BJ (cell line): ENCODE measurements at regions not wholly inside any gene's neighbourhood (a gene's known extent, or its start where the extent isn't known, plus 50 kb on each side); places are given as distances from the start of the nearest gene placed in this dataset.

ENCODE experiments used
- CTCF ChIA-PET: fragments of 350-600 bp; formaldehyde crosslinking; extraction: SDS; loops from one replicate; lab custom pipeline; 2021; ENCODE audit warnings: antibody characterized with exemption, inconsistent platforms; lab: Yijun Ruan, JAX
- POLR2A ChIA-PET: fragments of 300-600 bp; sonication (Branson Sonifier 250); formaldehyde crosslinking; extraction: SDS; loops from one replicate; lab custom pipeline; 2021; ENCODE audit warnings: antibody characterized with exemption; lab: Charles Lee
- DNase-seq: peaks from one replicate; pipeline ENCODE4 v3.0.0-alpha.2; 2011; ENCODE audit warnings: low read depth
- H3K27me3 ChIP-seq: 2 replicates; pipeline ENCODE4 v1.6.0; 2011; ENCODE audit warnings: low read length; ENCODE audit not compliant: control insufficient read depth, insufficient read depth
- H3K36me3 ChIP-seq: 2 replicates; pipeline ENCODE4 v1.5.1; 2011; ENCODE audit warnings: low read length; ENCODE audit not compliant: control insufficient read depth, insufficient read depth
- H3K4me3 ChIP-seq: 2 replicates; pipeline ENCODE4 v1.5.1; 2011; ENCODE audit warnings: low read depth, mild to moderate bottlenecking, control low read depth, low read length
- CTCF ChIP-seq: IDR thresholded peaks from 2 replicates; pipeline ENCODE4 v1.5.1; 2011; ENCODE audit warnings: low read depth, mild to moderate bottlenecking, control low read depth, inconsistent platforms, low read length, moderate library complexity; ENCODE audit not compliant: insufficient read depth

GRCh38 chr13:19089315-19089714 is 92.3 kb downstream of the TUBA3C start:
- no peak for TF ChIP-seq CTCF
- ChIA-PET POLR2A (no interaction called here), CTCF (interaction anchor here (0.5 kb wide), 2 partner anchors 11 to 292 kb away, joined by 3 read pairs; no protein-coding TSS in a partner anchor)
- DNase-seq: no peak
- Histone ChIP-seq H3K27me3 (no peaks in the 10 kb centered on the region), H3K4me3 (no peak overlapping the region), H3K36me3 (no peaks in the 10 kb centered on the region)

GRCh38 chr13:19088416-19088815 is 93.2 kb downstream of the TUBA3C start:
- ChIA-PET CTCF (no interaction called here), POLR2A (no interaction called here)
- Histone ChIP-seq H3K36me3 (no peaks in the 10 kb centered on the region), H3K27me3 (no peaks in the 10 kb centered on the region), H3K4me3 (no peak overlapping the region)
- no peak for TF ChIP-seq CTCF
- DNase-seq: no peak

GRCh38 chr13:19085876-19086275 is 95.7 kb downstream of the TUBA3C start:
- ChIA-PET CTCF (no interaction called here), POLR2A (no interaction called here)
- H3K36me3 ChIP-seq: no peaks in the 10 kb centered on the region
- H3K27me3 ChIP-seq: no peaks in the 10 kb centered on the region
- no peak overlapping the region for H3K4me3 ChIP-seq
- no peak for TF ChIP-seq CTCF
- no peak for DNase-seq

GRCh38 chr13:19085258-19085657 is 96.4 kb downstream of the TUBA3C start:
- H3K36me3 ChIP-seq: no peaks in the 10 kb centered on the region
- no peak for TF ChIP-seq CTCF
- DNase-seq: no peak
- ChIA-PET POLR2A (no interaction called here), CTCF (no interaction called here)
- no peaks in the 10 kb centered on the region for H3K27me3 ChIP-seq
- no peak overlapping the region for H3K4me3 ChIP-seq

DNA sequence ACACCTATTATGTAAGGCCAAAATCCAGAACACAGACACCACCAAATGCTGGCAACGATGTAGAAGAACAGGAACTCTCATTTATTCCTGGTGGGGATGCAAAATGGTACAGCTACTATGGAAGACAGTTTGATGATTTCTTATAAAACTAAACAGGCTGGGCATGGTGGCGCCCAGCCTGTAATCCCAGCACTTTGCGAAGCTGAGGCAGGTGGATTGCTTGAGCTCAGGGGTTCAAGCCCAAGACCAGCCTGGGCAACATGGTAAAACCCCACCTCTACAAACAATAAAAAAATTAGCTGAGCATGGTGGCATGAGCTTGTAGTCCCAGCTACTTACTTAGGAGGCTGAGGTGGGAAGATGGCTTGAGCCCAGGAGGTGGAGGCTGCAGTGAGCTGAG is 98.3 kb downstream of the TUBA3C start:
- POLR2A ChIA-PET: no interaction called here
- Histone ChIP-seq H3K27me3 (no peaks in the 10 kb centered on the region), H3K4me3 (no peak overlapping the region), H3K36me3 (no peaks in the 10 kb centered on the region)
- no peak for DNase-seq
- CTCF ChIA-PET: no interaction called here
- TF ChIP-seq CTCF: no peak
